ENCODE measurements at regions not wholly inside any gene's neighbourhood (a gene's known extent, or its start where the extent isn't known, plus 50 kb on each side); places are given as distances from the start of the nearest gene placed in this dataset.

GRCh38 chr9:16328349-16328748 lies 542.1 kb downstream of the BNC2 start:
- DNase-seq (ENCODE audit: extremely low read depth, low read depth, low spot score), result no peak

- DNase-seq (ENCODE audit: extremely low read depth, low read depth, low spot score), result no peak
These were observed 540.8 kb downstream of the BNC2 start for GRCh38 chr9:16329671-16330113.

GRCh38 chr9:16331031-16331430 lies 539.4 kb downstream of the BNC2 start:
- no peak for DNase-seq (ENCODE audit: extremely low read depth, low read depth, low spot score)

- DNase-seq (ENCODE audit: extremely low read depth, low read depth, low spot score), result no peak
These were observed 538.9 kb downstream of the BNC2 start for GRCh38 chr9:16331527-16331926.

- DNase-seq (ENCODE audit: extremely low read depth, low read depth, low spot score), result no peak
These were observed 536.8 kb downstream of the BNC2 start for GRCh38 chr9:16333691-16334090.

- peak; percentile 78 for DNase-seq (ENCODE audit: extremely low read depth, low read depth, low spot score)
These were observed 534.5 kb downstream of the BNC2 start for GRCh38 chr9:16335788-16336580.

- DNase-seq (ENCODE audit: extremely low read depth, low read depth, low spot score), result no peak
These were observed 533.6 kb downstream of the BNC2 start for GRCh38 chr9:16336833-16337232.

GRCh38 chr9:16337322-16338029 lies 533.0 kb downstream of the BNC2 start:
- DNase-seq (ENCODE audit: extremely low read depth, low read depth, low spot score), result peak; percentile 92

- no peak for DNase-seq (ENCODE audit: extremely low read depth, low read depth, low spot score)
These were observed 529.3 kb downstream of the BNC2 start for GRCh38 chr9:16341177-16341576.

- no peak for DNase-seq (ENCODE audit: extremely low read depth, low read depth, low spot score)
These were observed 528.0 kb downstream of the BNC2 start for GRCh38 chr9:16342246-16343020.

GRCh38 chr9:16343249-16344237 lies 526.9 kb downstream of the BNC2 start:
- no peak for DNase-seq (ENCODE audit: extremely low read depth, low read depth, low spot score)

GRCh38 chr9:16344343-16344742 lies 526.1 kb downstream of the BNC2 start:
- no peak for DNase-seq (ENCODE audit: extremely low read depth, low read depth, low spot score)

- DNase-seq (ENCODE audit: extremely low read depth, low read depth, low spot score), result no peak
These were observed 524.6 kb downstream of the BNC2 start for GRCh38 chr9:16345902-16346301.

GRCh38 chr9:16347886-16348285 lies 522.6 kb downstream of the BNC2 start:
- DNase-seq (ENCODE audit: extremely low read depth, low read depth, low spot score), result no peak

GRCh38 chr9:16348531-16348930 lies 521.9 kb downstream of the BNC2 start:
- no peak for DNase-seq (ENCODE audit: extremely low read depth, low read depth, low spot score)

GRCh38 chr9:16352251-16352650 lies 518.2 kb downstream of the BNC2 start:
- no peak for DNase-seq (ENCODE audit: extremely low read depth, low read depth, low spot score)

- DNase-seq (ENCODE audit: extremely low read depth, low read depth, low spot score), result no peak
These were observed 517.6 kb downstream of the BNC2 start for GRCh38 chr9:16352791-16353401.

- DNase-seq (ENCODE audit: extremely low read depth, low read depth, low spot score), result no peak
These were observed 514.2 kb downstream of the BNC2 start for GRCh38 chr9:16356196-16356765.

GRCh38 chr9:16357828-16358227 lies 512.6 kb downstream of the BNC2 start:
- no peak for DNase-seq (ENCODE audit: extremely low read depth, low read depth, low spot score)

All from glomerular endothelial cell (primary cell).